ENCODE measurements at regions not wholly inside any gene's neighbourhood (a gene's known extent, or its start where the extent isn't known, plus 50 kb on each side); places are given as distances from the start of the nearest gene placed in this dataset.

DNA sequence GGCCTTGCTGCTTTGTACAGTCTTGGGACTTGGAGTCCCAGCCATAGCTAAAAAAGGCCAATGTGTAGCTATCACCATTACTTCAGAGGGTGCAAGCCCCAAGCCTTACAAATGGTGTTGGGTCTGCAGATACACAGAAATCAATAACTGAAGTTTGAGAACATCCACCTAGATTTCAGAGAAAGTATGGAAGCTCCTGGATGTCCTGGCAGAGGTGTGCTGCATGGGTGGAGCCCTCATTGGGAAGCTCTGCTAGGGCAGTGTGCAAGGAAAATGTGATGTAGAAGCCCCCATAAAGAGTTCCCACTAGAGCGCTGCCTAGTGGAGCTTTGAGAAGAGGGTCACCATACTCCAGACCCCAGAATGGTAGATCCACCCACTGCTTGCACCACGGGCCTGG is 626.7 kb upstream of the COX7C start:
- Histone ChIP-seq H3K4ac (replicated peaks; ENCODE audit: insufficient read length, low read depth, low read length) (no peak overlapping the region), H3K23ac (ENCODE audit: insufficient read length) (no peak overlapping the region), H3K4me3 (ENCODE audit: extremely low read depth in 1 of 4, insufficient read depth in 2 of 4, low read depth in 3 of 4, low read length in 4 of 4) (no peak overlapping the region), H2AK5ac (ENCODE audit: low read depth, low read length) (no peak overlapping the region), H3K4me2 (ENCODE audit: insufficient read depth in 1 of 2, low read depth in 2 of 2, low read length in 2 of 2) (no peak overlapping the region), H3K14ac (ENCODE audit: insufficient read length) (no peak overlapping the region), H3K4me1 (replicated peaks in 1 of 4; ENCODE audit: control insufficient read depth in 3 of 4, insufficient read depth in 4 of 4, low read length in 3 of 4) (no peaks in the 10 kb centered on the region), H3K27ac (ENCODE audit: low read depth, low read length) (no peak overlapping the region), H2BK12ac (ENCODE audit: low read depth, low read length) (no peak overlapping the region), H3K27me3 (replicated peaks in 1 of 4; ENCODE audit: control insufficient read depth in 3 of 4, extremely low read depth in 1 of 4, insufficient read depth in 3 of 4, low read length in 3 of 4) (no peaks in the 10 kb centered on the region), H4K5ac (ENCODE audit: insufficient read length, low read depth, low read length) (no peak overlapping the region), H4K91ac (replicated peaks; ENCODE audit: insufficient read length, low read length) (no peak overlapping the region), H2BK120ac (replicated peaks; ENCODE audit: low read depth, low read length) (no peak overlapping the region), H2BK15ac (ENCODE audit: low read length) (no peak overlapping the region), H3K23me2 (ENCODE audit: low read depth, low read length) (no peaks in the 10 kb centered on the region), H3K9ac (replicated peaks in 1 of 4; ENCODE audit: extremely low read depth in 1 of 4, low read depth in 3 of 4, low read length in 3 of 4) (no peak overlapping the region), H3K9me3 (ENCODE audit: insufficient read depth in 2 of 2, low read depth in 1 of 2, low read length in 1 of 2) (peaks cover 13 to 18% of the 10 kb centered on the region in 2 experiments), H3K36me3 (ENCODE audit: control insufficient read depth in 2 of 4, insufficient read depth in 4 of 4, low read length in 3 of 4) (no peaks in the 10 kb centered on the region), H2BK20ac (ENCODE audit: low read length) (no peak overlapping the region), H2BK5ac (ENCODE audit: low read depth, low read length) (no peak overlapping the region), H3K56ac (replicated peaks; ENCODE audit: insufficient read length, low read depth, low read length) (no peak overlapping the region), H4K20me1 (replicated peaks in 1 of 2; ENCODE audit: control insufficient read depth in 1 of 2, insufficient read depth in 2 of 2, low read length in 2 of 2) (no peaks in the 10 kb centered on the region), H3K18ac (ENCODE audit: extremely low read depth, low read length) (no peak overlapping the region), H2AFZ (ENCODE audit: low read length) (no peak overlapping the region), H4K8ac (ENCODE audit: extremely low read depth, insufficient read depth, low read length) (no peak overlapping the region), H3K79me1 (ENCODE audit: low read depth, low read length) (no peaks in the 10 kb centered on the region), H3K79me2 (ENCODE audit: control insufficient read depth in 1 of 2, insufficient read depth in 2 of 2, low read length in 2 of 2) (no peaks in the 10 kb centered on the region)
- POLR2A ChIA-PET (ENCODE audit: partially characterized antibody), result no interaction called here
- no peak for FAIRE-seq
- WGBS, 2 experiments (ENCODE audit: extremely low coverage in 1 of 2, insufficient coverage in 1 of 2, insufficient read length in 1 of 2, insufficient replicate concordance in 2 of 2, low coverage in 1 of 2, low lambda C conversion rate in 2 of 2, missing lambda C conversion rate in 1 of 2), result 97% methylated on average over 2 of the region's 2 CpGs; no CpG with 5 or more reads in 1 of the 2 experiments
- DNase-seq (ENCODE audit: low read depth in 1 of 2, low spot score in 2 of 2), result no peak
- CTCF ChIA-PET (ENCODE audit: partially characterized antibody), result interaction anchor here (1.0 to 1.2 kb wide), 2 partner anchors 16 to 225 kb away, joined by 3 read pairs; no protein-coding TSS in a partner anchor
- no peak for TF ChIP-seq YY1 (IDR thresholded peaks at IDR 0.05; ENCODE audit: low read depth, low read length)
- TF ChIP-seq JUND (IDR thresholded peaks at IDR 0.05; ENCODE audit: low read length), result no peak
- TF ChIP-seq, protein P1, sequence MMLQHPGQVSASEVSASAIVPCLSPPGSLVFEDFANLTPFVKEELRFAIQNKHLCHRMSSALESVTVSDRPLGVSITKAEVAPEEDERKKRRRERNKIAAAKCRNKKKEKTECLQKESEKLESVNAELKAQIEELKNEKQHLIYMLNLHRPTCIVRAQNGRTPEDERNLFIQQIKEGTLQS (IDR thresholded peaks at IDR 0.05; ENCODE audit: insufficient read depth, low read depth, low read length), result no peak
- TF ChIP-seq, protein P2, sequence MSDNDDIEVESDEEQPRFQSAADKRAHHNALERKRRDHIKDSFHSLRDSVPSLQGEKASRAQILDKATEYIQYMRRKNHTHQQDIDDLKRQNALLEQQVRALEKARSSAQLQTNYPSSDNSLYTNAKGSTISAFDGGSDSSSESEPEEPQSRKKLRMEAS (IDR thresholded peaks at IDR 0.05), result no peak
- TF ChIP-seq TAF7 (optimal IDR thresholded peaks at IDR 0.05; ENCODE audit: borderline replicate concordance, low read depth, low read length), result no peak
- no peak for TF ChIP-seq SIN3A (conservative IDR thresholded peaks at IDR 0.05 in 1 of 2, IDR thresholded peaks at IDR 0.05 in 1 of 2; ENCODE audit: low read depth in 1 of 2, low read length in 2 of 2)
- TF ChIP-seq, protein P3, sequence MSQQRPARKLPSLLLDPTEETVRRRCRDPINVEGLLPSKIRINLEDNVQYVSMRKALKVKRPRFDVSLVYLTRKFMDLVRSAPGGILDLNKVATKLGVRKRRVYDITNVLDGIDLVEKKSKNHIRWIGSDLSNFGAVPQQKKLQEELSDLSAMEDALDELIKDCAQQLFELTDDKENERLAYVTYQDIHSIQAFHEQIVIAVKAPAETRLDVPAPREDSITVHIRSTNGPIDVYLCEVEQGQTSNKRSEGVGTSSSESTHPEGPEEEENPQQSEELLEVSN (IDR thresholded peaks at IDR 0.05), result no peak
- TF ChIP-seq MAFK (IDR thresholded peaks at IDR 0.05; ENCODE audit: low read depth, low read length), result no peak
- TF ChIP-seq TCF12 (IDR thresholded peaks at IDR 0.05; ENCODE audit: low read depth, low read length), result no peak
- no peak for TF ChIP-seq GABPA (IDR thresholded peaks at IDR 0.05; ENCODE audit: borderline replicate concordance, insufficient read depth, low read length)
- TF ChIP-seq SIX5 (IDR thresholded peaks at IDR 0.05; ENCODE audit: low read depth, low read length), result no peak
- no peak for TF ChIP-seq NANOG (IDR thresholded peaks at IDR 0.05; ENCODE audit: insufficient read depth, low read depth, low read length, poor library complexity, severe bottlenecking)
- no peak for TF ChIP-seq FOSL1 (IDR thresholded peaks at IDR 0.05; ENCODE audit: insufficient read depth, low read depth, low read length)

Measured in H1 (cell line).